IMR-90 (cell line): ENCODE measurements at regions not wholly inside any gene's neighbourhood (a gene's known extent, or its start where the extent isn't known, plus 50 kb on each side); places are given as distances from the start of the nearest gene placed in this dataset.

Experiments
- ATAC-seq: fragments of 200-7000 bp; cut with Tn5 transposase; 2 replicates; pipeline ENCODE4 v1.9.1; 2020; ENCODE audit warnings: low read depth, mild to moderate bottlenecking, moderate library complexity
- BruUV-seq: library from RNA; stranded (reverse); fragments of 400-500 nt; replicated peaks from 2 replicates; lab custom pipeline; 2021; lab: Mats Ljungman, UMichigan
- CTCF ChIA-PET: fragments of 300-600 bp; formaldehyde crosslinking; extraction: SDS; loops from one replicate; lab custom pipeline; 2021; ENCODE audit warnings: antibody characterized with exemption; lab: Yijun Ruan, JAX
- POLR2A ChIA-PET: fragments of 300-600 bp; sonication (Branson Sonifier 250); formaldehyde crosslinking; loops from one replicate; lab custom pipeline; 2022; ENCODE audit warnings: antibody characterized with exemption; ENCODE audit not compliant: unreplicated experiment; lab: Charles Lee
- DNase-seq: peaks from one replicate; pipeline ENCODE4 v3.0.0; 2013
- H2AFZ ChIP-seq: replicated peaks from 2 replicates; pipeline ENCODE3; 2013; ENCODE audit warnings: low read length, mild to moderate bottlenecking; ENCODE audit not compliant: poor library complexity
- H2AK5ac ChIP-seq: 2 replicates; pipeline ENCODE4 v1.6.1; 2013; ENCODE audit warnings: low read depth, low read length, inconsistent platforms
- H2AK9ac ChIP-seq: replicated peaks from 2 replicates; pipeline ENCODE3; 2013; ENCODE audit warnings: mild to moderate bottlenecking, low read depth, low read length, moderate library complexity; ENCODE audit not compliant: poor library complexity
- H2BK120ac ChIP-seq: 2 replicates; pipeline ENCODE4 v1.6.1; 2013; ENCODE audit warnings: low read depth, low read length, inconsistent platforms
- H2BK15ac ChIP-seq: 3 replicates; pipeline ENCODE4 v1.6.1; 2013; ENCODE audit warnings: low read depth, low read length, inconsistent platforms
- H2BK20ac ChIP-seq: 2 replicates; pipeline ENCODE4 v1.6.1; 2013; ENCODE audit warnings: low read depth, mild to moderate bottlenecking, inconsistent platforms, low read length, moderate library complexity
- H2BK5ac ChIP-seq: 2 replicates; pipeline ENCODE4 v1.6.1; 2013; ENCODE audit warnings: mild to moderate bottlenecking, low read depth, low read length, inconsistent platforms; ENCODE audit not compliant: poor library complexity, severe bottlenecking
- H3K14ac ChIP-seq: replicated peaks from 2 replicates; pipeline ENCODE4 v1.6.1; 2013; ENCODE audit warnings: low read depth, low read length, inconsistent platforms
- H3K18ac ChIP-seq: 2 replicates; pipeline ENCODE4 v1.6.1; 2013; ENCODE audit warnings: low read depth, low read length, control low read depth
- H3K23ac ChIP-seq: 2 replicates; pipeline ENCODE4 v1.6.1; 2013; ENCODE audit warnings: low read depth, low read length, inconsistent platforms
- H3K27ac ChIP-seq: 2 replicates; pipeline ENCODE4 v1.5.1; 2013; ENCODE audit warnings: mild to moderate bottlenecking, control low read depth, low read length; ENCODE audit not compliant: insufficient read depth
- H3K27me3 ChIP-seq: 2 replicates; pipeline ENCODE4 v1.6.1; 2013; ENCODE audit warnings: low read length; ENCODE audit not compliant: control insufficient read depth, insufficient read depth
- H3K36me3 ChIP-seq: 2 replicates; pipeline ENCODE4 v1.6.1; 2013; ENCODE audit warnings: low read length, mixed read lengths; ENCODE audit not compliant: control insufficient read depth, insufficient read depth
- H3K4ac ChIP-seq: 2 replicates; pipeline ENCODE4 v1.6.1; 2013; ENCODE audit warnings: low read depth, low read length, inconsistent platforms
- H3K4me1 ChIP-seq: 2 replicates; pipeline ENCODE4 v1.6.1; 2013; ENCODE audit warnings: low read length, mixed read lengths; ENCODE audit not compliant: control insufficient read depth, insufficient read depth
- H3K4me2 ChIP-seq: 2 replicates; pipeline ENCODE4 v1.6.1; 2013; ENCODE audit warnings: low read depth, mild to moderate bottlenecking, control low read depth, low read length, moderate library complexity
- H3K4me3 ChIP-seq: 2 replicates; pipeline ENCODE4 v1.5.1; 2013; ENCODE audit warnings: low read depth, mild to moderate bottlenecking, control low read depth, low read length, moderate library complexity; ENCODE audit not compliant: insufficient read depth
- H3K56ac ChIP-seq: 2 replicates; pipeline ENCODE4 v1.6.1; 2013; ENCODE audit warnings: low read length, inconsistent platforms; ENCODE audit not compliant: insufficient read depth; ENCODE audit errors: extremely low read depth
- H3K79me1 ChIP-seq, 2 experiments: 2 replicates each; pipeline ENCODE4 v1.6.1; 2013; ENCODE audit warnings: low read length in 2 of 2, inconsistent platforms in 1 of 2, low read depth in 1 of 2
- H3K9ac ChIP-seq: 2 replicates; pipeline ENCODE4 v1.6.1; 2013; ENCODE audit warnings: low read depth, low read length, control low read depth
- H3K9me1 ChIP-seq: 2 replicates; pipeline ENCODE4 v1.6.1; 2013; ENCODE audit warnings: low read length, inconsistent platforms; ENCODE audit not compliant: insufficient read depth
- H3K9me3 ChIP-seq: 2 replicates; pipeline ENCODE4 v1.6.1; 2013; ENCODE audit warnings: low read length; ENCODE audit not compliant: control insufficient read depth, insufficient read depth
- H4K20me1 ChIP-seq: 2 replicates; pipeline ENCODE4 v1.6.1; 2013; ENCODE audit warnings: low read length, inconsistent platforms; ENCODE audit not compliant: insufficient read depth
- H4K5ac ChIP-seq: 2 replicates; pipeline ENCODE4 v1.6.1; 2013; ENCODE audit warnings: mild to moderate bottlenecking, low read depth, low read length, control low read depth
- H4K8ac ChIP-seq, 2 experiments: 2 replicates each; pipeline ENCODE4 v1.6.1; 2013; ENCODE audit warnings: low read depth in 2 of 2, low read length in 2 of 2, control low read depth in 1 of 2, inconsistent platforms in 1 of 2
- H4K91ac ChIP-seq: 2 replicates; pipeline ENCODE4 v1.6.1; 2013; ENCODE audit warnings: low read depth, low read length, inconsistent platforms; ENCODE audit not compliant: insufficient read depth
- CEBPB ChIP-seq: IDR thresholded peaks from 2 replicates; pipeline ENCODE4 v1.6.1; 2012; ENCODE audit warnings: low read depth, low read length, improper control_type of control experiment
- CHD1 ChIP-seq: IDR thresholded peaks from 2 replicates; pipeline ENCODE4 v1.6.1; 2012; ENCODE audit warnings: low read depth, low read length, improper control_type of control experiment
- FOS ChIP-seq: fragments of 150-350 bp; IDR thresholded peaks from 2 replicates; pipeline ENCODE4 v1.6.1; 2016; ENCODE audit warnings: low read depth, low read length
- MAFK ChIP-seq: IDR thresholded peaks from 2 replicates; pipeline ENCODE4 v1.6.1; 2012; ENCODE audit warnings: low read depth, low read length, improper control_type of control experiment
- MAZ ChIP-seq: IDR thresholded peaks from 2 replicates; pipeline ENCODE4 v1.6.1; 2012; ENCODE audit warnings: low read depth, mild to moderate bottlenecking, low read length, improper control_type of control experiment, moderate library complexity, borderline replicate concordance
- MXI1 ChIP-seq: IDR thresholded peaks from 2 replicates; pipeline ENCODE4 v1.6.1; 2012; ENCODE audit warnings: low read depth, mild to moderate bottlenecking, low read length, moderate library complexity, borderline replicate concordance
- NFE2L2 ChIP-seq: fragments of 150-350 bp; IDR thresholded peaks from 2 replicates; pipeline ENCODE4 v1.6.1; 2016; ENCODE audit warnings: low read depth, mild to moderate bottlenecking, low read length
- POLR2A ChIP-seq: IDR thresholded peaks from 2 replicates; pipeline ENCODE4 v1.6.1; 2012; ENCODE audit warnings: mild to moderate bottlenecking, low read depth, low read length
- RAD21 ChIP-seq: IDR thresholded peaks from 2 replicates; pipeline ENCODE4 v1.6.1; 2012; ENCODE audit warnings: low read length, improper control_type of control experiment
- RCOR1 ChIP-seq: IDR thresholded peaks from 2 replicates; pipeline ENCODE4 v1.6.1; 2012; ENCODE audit warnings: mild to moderate bottlenecking, low read length, improper control_type of control experiment; ENCODE audit not compliant: insufficient replicate concordance
- SMC3 ChIP-seq: fragments of 150-350 bp; IDR thresholded peaks from 2 replicates; pipeline ENCODE4 v1.6.1; 2016; ENCODE audit warnings: low read depth, mild to moderate bottlenecking, antibody characterized with exemption, low read length, moderate library complexity
- WGBS, 2 experiments: methylation state at CpG; one replicate each; pipeline versions ENCODE4 v1.1.5 to v1.1.7; 2013; ENCODE audit warnings: missing lambda C conversion rate in 2 of 2; ENCODE audit not compliant: insufficient read length in 1 of 2; ENCODE audit errors: extremely low coverage in 2 of 2; 5-methylcytosine and 5-hydroxymethylcytosine counted together
- dilution Hi-C: fragments of 300-500 bp; cut with HindIII; formaldehyde crosslinking; loops from one replicate; pipeline ENCODE4 v1.14.3; 2018; ENCODE audit warnings: low sequenced_read_pairs; ENCODE audit not compliant: unreplicated experiment
- in situ Hi-C: fragments of 300-500 bp; cut with MboI; formaldehyde crosslinking; loops from 3 replicates; pipeline ENCODE4 v1.14.3; 2019; ENCODE audit warnings: low sequenced_read_pairs, inconsistent platforms, mixed read lengths
- intact Hi-C: fragments of 100-400 bp; cut with micrococcal nuclease; formaldehyde crosslinking; loops from 2 replicates; pipeline ENCODE4 v1.10.0; 2022
- TF ChIP-seq, protein P1 (sequence below): fragments of 150-350 bp; IDR thresholded peaks from 2 replicates; pipeline ENCODE4 v1.6.1; 2017; ENCODE audit warnings: mild to moderate bottlenecking, antibody characterized with exemption, low read length, low read depth
- TF ChIP-seq, protein P2 (sequence below): conservative IDR thresholded peaks from 2 replicates; pipeline ENCODE4 v1.5.1; 2012; ENCODE audit warnings: mild to moderate bottlenecking, low read depth, low read length, improper control_type of control experiment

DNA sequence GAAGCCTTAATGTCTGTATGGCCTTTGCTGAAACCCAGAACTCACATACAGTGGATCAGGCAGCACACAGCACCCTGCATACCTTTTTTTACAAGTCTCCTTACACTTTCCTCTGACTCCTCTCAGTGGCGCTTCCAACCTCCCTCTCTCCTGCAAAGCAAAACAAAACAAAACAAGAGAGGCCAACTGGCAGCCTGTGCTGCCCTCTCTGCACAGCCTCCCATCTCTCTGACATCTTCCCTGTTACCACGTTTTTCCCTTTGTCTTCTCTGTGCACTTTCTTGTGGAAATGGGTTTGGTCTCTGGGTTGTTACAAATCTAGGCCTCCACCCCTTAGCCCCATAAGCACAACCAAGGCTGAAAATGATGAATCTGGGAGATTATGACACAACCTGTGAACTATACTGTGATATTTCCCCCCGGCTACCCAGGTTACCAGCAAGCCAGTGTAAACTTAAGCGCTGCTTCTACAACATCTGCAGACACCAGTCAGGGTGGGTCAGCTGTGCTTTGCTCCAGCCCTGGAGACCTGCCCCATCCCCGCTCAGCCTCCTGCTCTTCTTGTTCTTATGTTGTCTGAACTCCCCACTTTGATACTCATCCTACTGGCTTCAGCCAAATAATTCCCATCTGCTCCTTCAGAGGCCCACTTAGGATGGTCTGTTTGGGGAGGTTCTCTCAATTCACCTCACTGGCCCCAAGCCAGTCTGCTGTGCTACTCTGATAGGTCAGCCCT lies 54.9 kb upstream of the FMOD start:
- Histone ChIP-seq H2AK9ac (peak overlapping the region; percentile 23), H2AFZ (peak overlapping the region; percentile 27), H2BK20ac (peak overlapping the region; percentile 77), H3K4me1 (peaks cover 30% of the 10 kb centered on the region), H3K4me2 (no peak overlapping the region), H3K9ac (no peak overlapping the region), H2BK15ac (peak overlapping the region; percentile 98; the same call in 1 of the 3 replicates), H2BK120ac (peak overlapping the region; percentile 92; the same call in 1 of the 2 replicates), H3K27ac (no peak overlapping the region), H3K27me3 (no peaks in the 10 kb centered on the region; the same call in 1 of the 2 replicates), H3K23ac (no peak overlapping the region), H2AK5ac (peak overlapping the region; percentile 35; the same call in 1 of the 2 replicates), H4K91ac (no peak overlapping the region), H3K9me1 (peaks cover 20% of the 10 kb centered on the region), H4K5ac (peak overlapping the region; percentile 26; the same call in 1 of the 2 replicates), H2BK5ac (no peak overlapping the region), H3K4me3 (no peak overlapping the region), H3K36me3 (no peaks in the 10 kb centered on the region), H3K4ac (peak overlapping the region; percentile 75), H4K20me1 (no peaks in the 10 kb centered on the region), H3K56ac (no peak overlapping the region), H3K18ac (peak overlapping the region; percentile 19; the same call in 1 of the 2 replicates), H3K79me1 (no peaks in the 10 kb centered on the region), H3K9me3 (no peaks in the 10 kb centered on the region), H3K14ac (peak overlapping the region; percentile 90), H4K8ac (peak overlapping the region in 1 of 2 experiments; percentile 38; a peak in 1 of 4 replicates)
- no peak for TF ChIP-seq MXI1
- TF ChIP-seq MAFK: no peak
- TF ChIP-seq RAD21: no peak
- TF ChIP-seq, protein P1, sequence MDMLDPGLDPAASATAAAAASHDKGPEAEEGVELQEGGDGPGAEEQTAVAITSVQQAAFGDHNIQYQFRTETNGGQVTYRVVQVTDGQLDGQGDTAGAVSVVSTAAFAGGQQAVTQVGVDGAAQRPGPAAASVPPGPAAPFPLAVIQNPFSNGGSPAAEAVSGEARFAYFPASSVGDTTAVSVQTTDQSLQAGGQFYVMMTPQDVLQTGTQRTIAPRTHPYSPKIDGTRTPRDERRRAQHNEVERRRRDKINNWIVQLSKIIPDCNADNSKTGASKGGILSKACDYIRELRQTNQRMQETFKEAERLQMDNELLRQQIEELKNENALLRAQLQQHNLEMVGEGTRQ: no peak
- TF ChIP-seq, protein P2, sequence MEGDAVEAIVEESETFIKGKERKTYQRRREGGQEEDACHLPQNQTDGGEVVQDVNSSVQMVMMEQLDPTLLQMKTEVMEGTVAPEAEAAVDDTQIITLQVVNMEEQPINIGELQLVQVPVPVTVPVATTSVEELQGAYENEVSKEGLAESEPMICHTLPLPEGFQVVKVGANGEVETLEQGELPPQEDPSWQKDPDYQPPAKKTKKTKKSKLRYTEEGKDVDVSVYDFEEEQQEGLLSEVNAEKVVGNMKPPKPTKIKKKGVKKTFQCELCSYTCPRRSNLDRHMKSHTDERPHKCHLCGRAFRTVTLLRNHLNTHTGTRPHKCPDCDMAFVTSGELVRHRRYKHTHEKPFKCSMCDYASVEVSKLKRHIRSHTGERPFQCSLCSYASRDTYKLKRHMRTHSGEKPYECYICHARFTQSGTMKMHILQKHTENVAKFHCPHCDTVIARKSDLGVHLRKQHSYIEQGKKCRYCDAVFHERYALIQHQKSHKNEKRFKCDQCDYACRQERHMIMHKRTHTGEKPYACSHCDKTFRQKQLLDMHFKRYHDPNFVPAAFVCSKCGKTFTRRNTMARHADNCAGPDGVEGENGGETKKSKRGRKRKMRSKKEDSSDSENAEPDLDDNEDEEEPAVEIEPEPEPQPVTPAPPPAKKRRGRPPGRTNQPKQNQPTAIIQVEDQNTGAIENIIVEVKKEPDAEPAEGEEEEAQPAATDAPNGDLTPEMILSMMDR: no peak
- TF ChIP-seq NFE2L2: no peak
- no peak for TF ChIP-seq MAZ
- no peak for TF ChIP-seq POLR2A
- no peak for TF ChIP-seq SMC3
- TF ChIP-seq FOS: no peak
- no peak for TF ChIP-seq CEBPB
- TF ChIP-seq RCOR1: no peak
- TF ChIP-seq CHD1: no peak
- in situ Hi-C loops (no loop called here), dilution Hi-C loops (no loop called here), intact Hi-C loops (no loop called here)
- ChIA-PET CTCF (no interaction called here), POLR2A (no interaction called here)
- DNase-seq (no peak), ATAC-seq (no peak)
- BruUV-seq: no TSS peak
- WGBS, 2 experiments: 100% methylated on average over 3 of the region's 5 CpGs; no CpG with 5 or more reads in 1 of the 2 experiments
